Caco-2 (cell line): ENCODE measurements at regions not wholly inside any gene's neighbourhood (a gene's known extent, or its start where the extent isn't known, plus 50 kb on each side); places are given as distances from the start of the nearest gene placed in this dataset.

ENCODE experiments used
- BruUV-seq: library from RNA; stranded (reverse); fragments of 400-500 nt; replicated peaks from 2 replicates; lab custom pipeline; 2021; lab: Mats Ljungman, UMichigan
- CTCF ChIA-PET: fragments of 300-600 bp; sonication (Branson Sonifier 250); formaldehyde crosslinking; loops from one replicate; lab custom pipeline; 2022; ENCODE audit warnings: antibody characterized with exemption; lab: Charles Lee
- POLR2A ChIA-PET: fragments of 300-600 bp; sonication (Branson Sonifier 250); formaldehyde crosslinking; loops from one replicate; lab custom pipeline; 2022; ENCODE audit warnings: antibody characterized with exemption; lab: Charles Lee
- DNase-seq, 2 experiments: peaks; one replicate each; pipeline versions ENCODE4 v3.0.0 to v3.0.0-alpha.2; 2020 to 2022
- H3K27me3 ChIP-seq: replicated peaks from 2 replicates; pipeline ENCODE4 v1.6.0; 2011; ENCODE audit warnings: low read length; ENCODE audit not compliant: control insufficient read depth, insufficient read depth
- H3K36me3 ChIP-seq: 2 replicates; pipeline ENCODE4 v1.5.1; 2011; ENCODE audit warnings: low read length; ENCODE audit not compliant: control insufficient read depth, insufficient read depth
- H3K4me1 ChIP-seq: fragments of 250-450 bp; sonication (Bioruptor Pico); 2 replicates; pipeline ENCODE4 v1.5.1; 2020; ENCODE audit warnings: mild to moderate bottlenecking
- H3K4me3 ChIP-seq: 2 replicates; pipeline ENCODE4 v1.5.1; 2011; ENCODE audit warnings: low read depth, mild to moderate bottlenecking, control low read depth, low read length
- H3K9me3 ChIP-seq: fragments of 250-450 bp; sonication (Bioruptor Pico); 2 replicates; pipeline ENCODE4 v1.5.1; 2020; ENCODE audit warnings: mild to moderate bottlenecking, moderate library complexity
- H3K27ac Mint-ChIP-seq: one replicate; pipeline ENCODE4 v1.8.0; 2022; ENCODE audit warnings: mixed read lengths; ENCODE audit not compliant: unreplicated experiment
- H3K27me3 Mint-ChIP-seq: one replicate; pipeline ENCODE4 v1.8.0; 2022; ENCODE audit warnings: mixed read lengths; ENCODE audit not compliant: insufficient read depth, unreplicated experiment
- H3K36me3 Mint-ChIP-seq: one replicate; pipeline ENCODE4 v1.8.0; 2022; ENCODE audit warnings: mild to moderate bottlenecking, mixed read lengths; ENCODE audit not compliant: insufficient read depth, unreplicated experiment
- H3K4me1 Mint-ChIP-seq: one replicate; pipeline ENCODE4 v1.8.0; 2022; ENCODE audit warnings: low read depth, mixed read lengths; ENCODE audit not compliant: unreplicated experiment
- H3K4me3 Mint-ChIP-seq: one replicate; pipeline ENCODE4 v1.8.0; 2022; ENCODE audit warnings: mild to moderate bottlenecking, moderate library complexity, mixed read lengths; ENCODE audit not compliant: unreplicated experiment
- H3K9me3 Mint-ChIP-seq: one replicate; pipeline ENCODE4 v1.8.0; 2022; ENCODE audit warnings: mixed read lengths; ENCODE audit not compliant: unreplicated experiment
- intact Hi-C: fragments of 100-400 bp; cut with micrococcal nuclease; formaldehyde crosslinking; loops from one replicate; pipeline ENCODE4 v1.10.0; 2022; ENCODE audit not compliant: unreplicated experiment
- TF ChIP-seq, protein P1 (sequence below), 2 experiments: fragments of 200-600 bp in 1 of 2; IDR thresholded peaks; 1 replicate in 1 of 2; 2 replicates in 1 of 2; pipeline versions ENCODE4 v1.5.1 to v1.8.0; 2011 to 2022; ENCODE audit warnings: antibody characterized with exemption in 1 of 2, control low read depth in 1 of 2, inconsistent platforms in 1 of 2, low read depth in 1 of 2, low read length in 1 of 2, mild to moderate bottlenecking in 1 of 2, moderate library complexity in 1 of 2; ENCODE audit not compliant: insufficient read depth in 1 of 2, severe bottlenecking in 1 of 2, unreplicated experiment in 1 of 2

DNA sequence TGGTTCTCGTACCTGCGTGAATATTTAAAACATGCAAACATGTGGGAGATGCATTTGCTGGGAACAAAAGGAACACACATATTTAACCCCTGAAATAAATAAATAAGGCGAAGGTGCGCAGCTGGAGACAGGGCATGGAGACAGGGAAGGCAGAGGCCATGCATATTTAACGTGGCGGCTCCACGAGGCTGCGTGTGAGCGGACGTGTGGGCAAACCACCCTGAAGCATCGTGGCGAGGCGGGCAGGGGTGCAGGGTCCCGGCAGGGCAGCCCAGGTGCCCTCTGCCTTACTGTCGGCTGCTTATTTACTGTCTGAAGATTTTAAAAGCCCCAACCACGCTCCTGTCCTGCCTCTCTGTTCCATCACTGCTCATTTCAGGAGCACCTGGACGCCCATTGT, 104.0 kb upstream of the ACTRT2 start:
- Mint-ChIP-seq H3K27me3 (no peaks in the 10 kb centered on the region), H3K27ac (no peak overlapping the region), H3K36me3 (no peaks in the 10 kb centered on the region), H3K4me1 (no peaks in the 10 kb centered on the region), H3K4me3 (no peak overlapping the region), H3K9me3 (no peaks in the 10 kb centered on the region)
- H3K4me3 ChIP-seq, result no peak overlapping the region
- TF ChIP-seq, protein P1, sequence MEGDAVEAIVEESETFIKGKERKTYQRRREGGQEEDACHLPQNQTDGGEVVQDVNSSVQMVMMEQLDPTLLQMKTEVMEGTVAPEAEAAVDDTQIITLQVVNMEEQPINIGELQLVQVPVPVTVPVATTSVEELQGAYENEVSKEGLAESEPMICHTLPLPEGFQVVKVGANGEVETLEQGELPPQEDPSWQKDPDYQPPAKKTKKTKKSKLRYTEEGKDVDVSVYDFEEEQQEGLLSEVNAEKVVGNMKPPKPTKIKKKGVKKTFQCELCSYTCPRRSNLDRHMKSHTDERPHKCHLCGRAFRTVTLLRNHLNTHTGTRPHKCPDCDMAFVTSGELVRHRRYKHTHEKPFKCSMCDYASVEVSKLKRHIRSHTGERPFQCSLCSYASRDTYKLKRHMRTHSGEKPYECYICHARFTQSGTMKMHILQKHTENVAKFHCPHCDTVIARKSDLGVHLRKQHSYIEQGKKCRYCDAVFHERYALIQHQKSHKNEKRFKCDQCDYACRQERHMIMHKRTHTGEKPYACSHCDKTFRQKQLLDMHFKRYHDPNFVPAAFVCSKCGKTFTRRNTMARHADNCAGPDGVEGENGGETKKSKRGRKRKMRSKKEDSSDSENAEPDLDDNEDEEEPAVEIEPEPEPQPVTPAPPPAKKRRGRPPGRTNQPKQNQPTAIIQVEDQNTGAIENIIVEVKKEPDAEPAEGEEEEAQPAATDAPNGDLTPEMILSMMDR (IDR thresholded peaks at IDR 0.05; ENCODE audit: insufficient read depth in 1 of 2, low read depth in 1 of 2, low read length in 1 of 2, severe bottlenecking in 1 of 2, unreplicated experiment in 1 of 2), result no peak
- CTCF ChIA-PET, result no interaction called here
- intact Hi-C loops, result no loop called here
- H3K9me3 ChIP-seq, result no peaks in the 10 kb centered on the region
- H3K4me1 ChIP-seq, result no peaks in the 10 kb centered on the region
- POLR2A ChIA-PET, result no interaction called here
- no peak for DNase-seq
- H3K36me3 ChIP-seq, result no peaks in the 10 kb centered on the region
- H3K27me3 ChIP-seq, result no peaks in the 10 kb centered on the region
- BruUV-seq, result no TSS peak

DNA sequence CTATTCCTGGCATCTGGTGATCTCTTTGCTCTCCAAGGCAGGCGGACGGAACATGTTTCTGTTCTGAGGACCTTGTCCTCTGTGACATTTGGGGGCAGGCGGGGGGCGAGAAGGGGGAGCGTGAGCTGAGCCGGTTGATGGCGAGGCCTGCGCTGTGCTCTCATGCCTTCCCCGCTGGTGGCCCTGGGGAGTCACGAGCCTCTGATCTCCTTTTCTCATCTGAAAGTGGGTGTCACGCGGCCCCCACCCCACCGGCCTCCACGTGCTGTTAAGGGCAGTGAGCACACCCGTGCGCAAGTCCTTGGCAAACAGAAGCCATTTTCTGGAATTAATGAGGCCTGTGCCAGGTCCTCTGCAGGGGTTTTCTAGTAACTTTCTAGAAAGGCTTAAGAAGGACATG, 102.8 kb upstream of the ACTRT2 start:
- no peaks in the 10 kb centered on the region for H3K27me3 ChIP-seq
- no peak overlapping the region for H3K27ac Mint-ChIP-seq
- H3K4me1 Mint-ChIP-seq, result no peaks in the 10 kb centered on the region
- CTCF ChIA-PET, result no interaction called here
- H3K27me3 Mint-ChIP-seq, result peaks cover 2% of the 10 kb centered on the region
- intact Hi-C loops, result no loop called here
- H3K9me3 ChIP-seq, result no peaks in the 10 kb centered on the region
- no TSS peak for BruUV-seq
- no peaks in the 10 kb centered on the region for H3K36me3 ChIP-seq
- H3K9me3 Mint-ChIP-seq, result no peaks in the 10 kb centered on the region
- POLR2A ChIA-PET, result no interaction called here
- no peak for DNase-seq
- H3K36me3 Mint-ChIP-seq, result no peaks in the 10 kb centered on the region
- H3K4me3 Mint-ChIP-seq, result no peak overlapping the region
- H3K4me1 ChIP-seq, result no peaks in the 10 kb centered on the region
- TF ChIP-seq, protein P1 (IDR thresholded peaks at IDR 0.05; ENCODE audit: insufficient read depth in 1 of 2, low read depth in 1 of 2, low read length in 1 of 2, severe bottlenecking in 1 of 2, unreplicated experiment in 1 of 2), result no peak
- H3K4me3 ChIP-seq, result no peak overlapping the region

DNA sequence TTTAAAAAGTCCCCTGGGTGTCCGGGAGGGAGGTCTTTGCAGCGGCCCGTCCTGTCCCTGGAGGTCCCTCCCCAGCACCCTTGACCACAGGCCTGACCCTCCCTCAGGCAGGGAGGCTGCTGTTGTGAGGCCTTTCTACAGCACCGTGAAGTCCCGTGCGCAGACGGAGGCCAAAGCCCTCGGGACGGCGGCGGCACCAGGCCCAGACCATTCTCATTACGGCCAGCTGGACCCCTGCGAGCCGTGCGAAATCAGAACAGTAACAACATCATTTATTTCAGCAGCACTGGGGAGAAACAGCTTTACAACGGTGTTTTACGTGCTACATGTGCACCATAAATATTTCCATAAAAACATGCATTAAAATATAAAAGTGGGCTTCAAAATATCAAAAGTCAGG, 101.4 kb upstream of the ACTRT2 start:
- Mint-ChIP-seq H3K27me3 (peaks cover 5% of the 10 kb centered on the region), H3K4me1 (no peaks in the 10 kb centered on the region), H3K36me3 (no peaks in the 10 kb centered on the region), H3K27ac (no peak overlapping the region), H3K9me3 (no peaks in the 10 kb centered on the region), H3K4me3 (no peak overlapping the region)
- Histone ChIP-seq H3K4me1 (no peaks in the 10 kb centered on the region), H3K27me3 (no peaks in the 10 kb centered on the region), H3K9me3 (no peaks in the 10 kb centered on the region), H3K36me3 (no peaks in the 10 kb centered on the region), H3K4me3 (no peak overlapping the region)
- no TSS peak for BruUV-seq
- POLR2A ChIA-PET, result no interaction called here
- intact Hi-C loops, result no loop called here
- DNase-seq, result no peak
- CTCF ChIA-PET, result no interaction called here
- TF ChIP-seq, protein P1 (IDR thresholded peaks at IDR 0.05; ENCODE audit: insufficient read depth in 1 of 2, low read depth in 1 of 2, low read length in 1 of 2, severe bottlenecking in 1 of 2, unreplicated experiment in 1 of 2), result no peak
